GM12878 (cell line): ENCODE measurements at regions not wholly inside any gene's neighbourhood (a gene's known extent, or its start where the extent isn't known, plus 50 kb on each side); places are given as distances from the start of the nearest gene placed in this dataset.

Experiments used
- ATF7 ChIP-seq: fragments of 450-650 bp; IDR thresholded peaks from 2 replicates; pipeline ENCODE4 v1.6.1; 2016; ENCODE audit warnings: low read depth, mild to moderate bottlenecking
- BACH1 ChIP-seq: fragments of 450-650 bp; IDR thresholded peaks from 2 replicates; pipeline ENCODE4 v1.6.1; 2017; ENCODE audit warnings: mild to moderate bottlenecking, borderline replicate concordance
- CBX5 ChIP-seq: sonication (generic); IDR thresholded peaks from 2 replicates; pipeline ENCODE4 v1.6.1; 2016; ENCODE audit warnings: low read depth, moderate library complexity, mild to moderate bottlenecking, inconsistent platforms
- CHD2 ChIP-seq: IDR thresholded peaks from 2 replicates; pipeline ENCODE4 v1.6.1; 2011; ENCODE audit warnings: low read depth, low read length, improper control_type of control experiment, borderline replicate concordance
- DPF2 ChIP-seq: fragments of 450-650 bp; IDR thresholded peaks from 2 replicates; pipeline ENCODE4 v1.6.1; 2017; ENCODE audit warnings: mild to moderate bottlenecking
- IKZF1 ChIP-seq: fragments of 450-650 bp; conservative IDR thresholded peaks from 2 replicates; pipeline ENCODE4 v1.6.1; 2017; ENCODE audit warnings: antibody characterized with exemption, mild to moderate bottlenecking
- IKZF2 ChIP-seq, 2 experiments: fragments of 450-650 bp; IDR thresholded peaks; 2 replicates each; pipeline ENCODE4 v1.6.1; 2017; ENCODE audit warnings: mild to moderate bottlenecking in 2 of 2, moderate library complexity in 2 of 2
- LARP7 ChIP-seq: fragments of 450-650 bp; IDR thresholded peaks from 2 replicates; pipeline ENCODE4 v1.6.1; 2017; ENCODE audit warnings: mild to moderate bottlenecking
- MTA2 ChIP-seq: fragments of 450-650 bp; IDR thresholded peaks from 2 replicates; pipeline ENCODE4 v1.6.1; 2016; ENCODE audit warnings: low read depth, mild to moderate bottlenecking, moderate library complexity
- NBN ChIP-seq: fragments of 450-650 bp; IDR thresholded peaks from 2 replicates; pipeline ENCODE4 v1.6.1; 2016
- NFIC ChIP-seq: IDR thresholded peaks from 2 replicates; pipeline ENCODE4 v1.6.1; 2012; ENCODE audit warnings: low read depth, mild to moderate bottlenecking, inconsistent platforms, low read length, moderate library complexity
- NFXL1 ChIP-seq: fragments of 450-650 bp; IDR thresholded peaks from 2 replicates; pipeline ENCODE4 v1.6.1; 2017; ENCODE audit warnings: antibody characterized with exemption, mild to moderate bottlenecking, borderline replicate concordance
- NR2F1 ChIP-seq: fragments of 450-650 bp; conservative IDR thresholded peaks from 2 replicates; pipeline ENCODE4 v1.6.1; 2017; ENCODE audit warnings: mild to moderate bottlenecking
- PAX8 ChIP-seq: fragments of 450-650 bp; IDR thresholded peaks from 2 replicates; pipeline ENCODE4 v1.6.1; 2017; ENCODE audit warnings: mild to moderate bottlenecking, moderate library complexity
- PML ChIP-seq: IDR thresholded peaks from 2 replicates; pipeline ENCODE4 v1.6.1; 2012; ENCODE audit warnings: low read length, inconsistent platforms
- POLR2A ChIP-seq: IDR thresholded peaks from 2 replicates; pipeline ENCODE4 v1.6.1; 2011; ENCODE audit warnings: low read depth, mild to moderate bottlenecking, low read length
- STAT3 ChIP-seq: IDR thresholded peaks from 2 replicates; pipeline ENCODE4 v1.6.1; 2011; ENCODE audit warnings: low read depth, low read length, improper control_type of control experiment
- SUPT20H ChIP-seq: IDR thresholded peaks from 2 replicates; pipeline ENCODE4 v1.6.1; 2011; ENCODE audit warnings: low read depth, mild to moderate bottlenecking, low read length, moderate library complexity, borderline replicate concordance; ENCODE audit not compliant: control insufficient read depth
- ZNF217 ChIP-seq: fragments of 450-650 bp; IDR thresholded peaks from 2 replicates; pipeline ENCODE4 v1.6.1; 2017; ENCODE audit warnings: antibody characterized with exemption, mild to moderate bottlenecking
- ZNF24 ChIP-seq: fragments of 450-650 bp; IDR thresholded peaks from 2 replicates; pipeline ENCODE4 v1.6.1; 2017; ENCODE audit warnings: antibody characterized with exemption, mild to moderate bottlenecking
- TF ChIP-seq, protein P1 (sequence below): IDR thresholded peaks from 2 replicates; pipeline ENCODE4 v1.6.1; 2012; ENCODE audit warnings: low read depth, low read length, improper control_type of control experiment
- TF ChIP-seq, protein P2 (sequence below): fragments of 450-650 bp; IDR thresholded peaks from 2 replicates; pipeline ENCODE4 v1.6.1; 2017; ENCODE audit warnings: mild to moderate bottlenecking, low read depth, inconsistent platforms; ENCODE audit not compliant: poor library complexity, severe bottlenecking
- TF ChIP-seq, protein P3 (sequence below): fragments of 450-650 bp; IDR thresholded peaks from 2 replicates; pipeline ENCODE4 v1.6.1; 2017; ENCODE audit warnings: mild to moderate bottlenecking, moderate library complexity
- TF ChIP-seq, protein P4 (sequence below): IDR thresholded peaks from 2 replicates; pipeline ENCODE4 v1.6.1; 2011; ENCODE audit warnings: low read depth, mild to moderate bottlenecking, low read length, moderate library complexity, borderline replicate concordance; ENCODE audit errors: extremely low read depth
- TF ChIP-seq, protein P5 (sequence below): fragments of 450-650 bp; IDR thresholded peaks from 2 replicates; pipeline ENCODE4 v1.6.1; 2017; ENCODE audit warnings: low read depth, mild to moderate bottlenecking, moderate library complexity

DNA sequence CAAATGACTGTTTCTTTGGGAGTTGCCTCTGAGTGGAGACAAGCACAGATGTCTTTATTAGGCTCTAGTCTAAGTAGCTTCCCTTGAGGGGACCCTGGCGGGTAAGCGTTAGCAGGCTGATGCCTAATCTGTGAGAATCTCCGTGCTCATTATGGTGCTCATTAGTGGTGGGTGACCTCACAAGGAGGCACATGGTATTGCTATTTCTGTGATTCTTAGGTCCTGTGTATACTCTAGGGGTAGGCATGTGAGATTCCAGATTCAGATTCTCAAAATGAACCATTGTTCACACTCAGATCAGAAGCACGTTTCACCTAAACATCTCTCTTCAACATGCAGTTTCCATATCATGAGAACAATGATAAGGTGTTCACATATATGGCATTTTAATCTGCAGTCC is 809.7 kb downstream of the NR2F2 start (continued):
- TF ChIP-seq, protein P1, sequence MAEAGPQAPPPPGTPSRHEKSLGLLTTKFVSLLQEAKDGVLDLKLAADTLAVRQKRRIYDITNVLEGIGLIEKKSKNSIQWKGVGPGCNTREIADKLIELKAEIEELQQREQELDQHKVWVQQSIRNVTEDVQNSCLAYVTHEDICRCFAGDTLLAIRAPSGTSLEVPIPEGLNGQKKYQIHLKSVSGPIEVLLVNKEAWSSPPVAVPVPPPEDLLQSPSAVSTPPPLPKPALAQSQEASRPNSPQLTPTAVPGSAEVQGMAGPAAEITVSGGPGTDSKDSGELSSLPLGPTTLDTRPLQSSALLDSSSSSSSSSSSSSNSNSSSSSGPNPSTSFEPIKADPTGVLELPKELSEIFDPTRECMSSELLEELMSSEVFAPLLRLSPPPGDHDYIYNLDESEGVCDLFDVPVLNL = no peak
- TF ChIP-seq MTA2 (peak; percentile 94), IKZF2 (IDR thresholded peaks at IDR 0.05) (peak in 1 of 2 experiments; percentile 58; a peak in 2 of 4 replicates), ATF7 (peak; percentile 82), LARP7 (0 out of 2 replicates have a peak, but pooled peaks have one; percentile 12), BACH1 (peak; percentile 15; the same call in 1 of the 2 replicates), POLR2A (no peak), NR2F1 (peak; percentile 34; the same call in 1 of the 2 replicates), CBX5 (no peak), NBN (0 out of 2 replicates have a peak, but pooled peaks have one; percentile 29), SUPT20H (no peak), ZNF217 (0 out of 2 replicates have a peak, but pooled peaks have one; percentile 26), CHD2 (peak; percentile 39; the same call in 1 of the 2 replicates), STAT3 (no peak), ZNF24 (peak; percentile 44; the same call in 1 of the 2 replicates), PML (no peak), NFXL1 (peak; percentile 79; the same call in 1 of the 2 replicates), NFIC (no peak), DPF2 (0 out of 2 replicates have a peak, but pooled peaks have one; percentile 38), IKZF1 (peak; percentile 67), PAX8 (no peak)
- TF ChIP-seq, protein P2, sequence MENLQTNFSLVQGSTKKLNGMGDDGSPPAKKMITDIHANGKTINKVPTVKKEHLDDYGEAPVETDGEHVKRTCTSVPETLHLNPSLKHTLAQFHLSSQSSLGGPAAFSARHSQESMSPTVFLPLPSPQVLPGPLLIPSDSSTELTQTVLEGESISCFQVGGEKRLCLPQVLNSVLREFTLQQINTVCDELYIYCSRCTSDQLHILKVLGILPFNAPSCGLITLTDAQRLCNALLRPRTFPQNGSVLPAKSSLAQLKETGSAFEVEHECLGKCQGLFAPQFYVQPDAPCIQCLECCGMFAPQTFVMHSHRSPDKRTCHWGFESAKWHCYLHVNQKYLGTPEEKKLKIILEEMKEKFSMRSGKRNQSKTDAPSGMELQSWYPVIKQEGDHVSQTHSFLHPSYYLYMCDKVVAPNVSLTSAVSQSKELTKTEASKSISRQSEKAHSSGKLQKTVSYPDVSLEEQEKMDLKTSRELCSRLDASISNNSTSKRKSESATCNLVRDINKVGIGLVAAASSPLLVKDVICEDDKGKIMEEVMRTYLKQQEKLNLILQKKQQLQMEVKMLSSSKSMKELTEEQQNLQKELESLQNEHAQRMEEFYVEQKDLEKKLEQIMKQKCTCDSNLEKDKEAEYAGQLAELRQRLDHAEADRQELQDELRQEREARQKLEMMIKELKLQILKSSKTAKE = peak; percentile 20
- TF ChIP-seq, protein P3, sequence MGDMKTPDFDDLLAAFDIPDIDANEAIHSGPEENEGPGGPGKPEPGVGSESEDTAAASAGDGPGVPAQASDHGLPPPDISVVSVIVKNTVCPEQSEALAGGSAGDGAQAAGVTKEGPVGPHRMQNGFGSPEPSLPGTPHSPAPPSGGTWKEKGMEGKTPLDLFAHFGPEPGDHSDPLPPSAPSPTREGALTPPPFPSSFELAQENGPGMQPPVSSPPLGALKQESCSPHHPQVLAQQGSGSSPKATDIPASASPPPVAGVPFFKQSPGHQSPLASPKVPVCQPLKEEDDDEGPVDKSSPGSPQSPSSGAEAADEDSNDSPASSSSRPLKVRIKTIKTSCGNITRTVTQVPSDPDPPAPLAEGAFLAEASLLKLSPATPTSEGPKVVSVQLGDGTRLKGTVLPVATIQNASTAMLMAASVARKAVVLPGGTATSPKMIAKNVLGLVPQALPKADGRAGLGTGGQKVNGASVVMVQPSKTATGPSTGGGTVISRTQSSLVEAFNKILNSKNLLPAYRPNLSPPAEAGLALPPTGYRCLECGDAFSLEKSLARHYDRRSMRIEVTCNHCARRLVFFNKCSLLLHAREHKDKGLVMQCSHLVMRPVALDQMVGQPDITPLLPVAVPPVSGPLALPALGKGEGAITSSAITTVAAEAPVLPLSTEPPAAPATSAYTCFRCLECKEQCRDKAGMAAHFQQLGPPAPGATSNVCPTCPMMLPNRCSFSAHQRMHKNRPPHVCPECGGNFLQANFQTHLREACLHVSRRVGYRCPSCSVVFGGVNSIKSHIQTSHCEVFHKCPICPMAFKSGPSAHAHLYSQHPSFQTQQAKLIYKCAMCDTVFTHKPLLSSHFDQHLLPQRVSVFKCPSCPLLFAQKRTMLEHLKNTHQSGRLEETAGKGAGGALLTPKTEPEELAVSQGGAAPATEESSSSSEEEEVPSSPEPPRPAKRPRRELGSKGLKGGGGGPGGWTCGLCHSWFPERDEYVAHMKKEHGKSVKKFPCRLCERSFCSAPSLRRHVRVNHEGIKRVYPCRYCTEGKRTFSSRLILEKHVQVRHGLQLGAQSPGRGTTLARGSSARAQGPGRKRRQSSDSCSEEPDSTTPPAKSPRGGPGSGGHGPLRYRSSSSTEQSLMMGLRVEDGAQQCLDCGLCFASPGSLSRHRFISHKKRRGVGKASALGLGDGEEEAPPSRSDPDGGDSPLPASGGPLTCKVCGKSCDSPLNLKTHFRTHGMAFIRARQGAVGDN = peak; percentile 78
- TF ChIP-seq, protein P4, sequence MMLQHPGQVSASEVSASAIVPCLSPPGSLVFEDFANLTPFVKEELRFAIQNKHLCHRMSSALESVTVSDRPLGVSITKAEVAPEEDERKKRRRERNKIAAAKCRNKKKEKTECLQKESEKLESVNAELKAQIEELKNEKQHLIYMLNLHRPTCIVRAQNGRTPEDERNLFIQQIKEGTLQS = no peak
- TF ChIP-seq, protein P5, sequence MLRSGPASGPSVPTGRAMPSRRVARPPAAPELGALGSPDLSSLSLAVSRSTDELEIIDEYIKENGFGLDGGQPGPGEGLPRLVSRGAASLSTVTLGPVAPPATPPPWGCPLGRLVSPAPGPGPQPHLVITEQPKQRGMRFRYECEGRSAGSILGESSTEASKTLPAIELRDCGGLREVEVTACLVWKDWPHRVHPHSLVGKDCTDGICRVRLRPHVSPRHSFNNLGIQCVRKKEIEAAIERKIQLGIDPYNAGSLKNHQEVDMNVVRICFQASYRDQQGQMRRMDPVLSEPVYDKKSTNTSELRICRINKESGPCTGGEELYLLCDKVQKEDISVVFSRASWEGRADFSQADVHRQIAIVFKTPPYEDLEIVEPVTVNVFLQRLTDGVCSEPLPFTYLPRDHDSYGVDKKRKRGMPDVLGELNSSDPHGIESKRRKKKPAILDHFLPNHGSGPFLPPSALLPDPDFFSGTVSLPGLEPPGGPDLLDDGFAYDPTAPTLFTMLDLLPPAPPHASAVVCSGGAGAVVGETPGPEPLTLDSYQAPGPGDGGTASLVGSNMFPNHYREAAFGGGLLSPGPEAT = peak; percentile 51; the same call in 1 of the 2 replicates
